ENCODE measurements at regions not wholly inside any gene's neighbourhood (a gene's known extent, or its start where the extent isn't known, plus 50 kb on each side); places are given as distances from the start of the nearest gene placed in this dataset.

DNA sequence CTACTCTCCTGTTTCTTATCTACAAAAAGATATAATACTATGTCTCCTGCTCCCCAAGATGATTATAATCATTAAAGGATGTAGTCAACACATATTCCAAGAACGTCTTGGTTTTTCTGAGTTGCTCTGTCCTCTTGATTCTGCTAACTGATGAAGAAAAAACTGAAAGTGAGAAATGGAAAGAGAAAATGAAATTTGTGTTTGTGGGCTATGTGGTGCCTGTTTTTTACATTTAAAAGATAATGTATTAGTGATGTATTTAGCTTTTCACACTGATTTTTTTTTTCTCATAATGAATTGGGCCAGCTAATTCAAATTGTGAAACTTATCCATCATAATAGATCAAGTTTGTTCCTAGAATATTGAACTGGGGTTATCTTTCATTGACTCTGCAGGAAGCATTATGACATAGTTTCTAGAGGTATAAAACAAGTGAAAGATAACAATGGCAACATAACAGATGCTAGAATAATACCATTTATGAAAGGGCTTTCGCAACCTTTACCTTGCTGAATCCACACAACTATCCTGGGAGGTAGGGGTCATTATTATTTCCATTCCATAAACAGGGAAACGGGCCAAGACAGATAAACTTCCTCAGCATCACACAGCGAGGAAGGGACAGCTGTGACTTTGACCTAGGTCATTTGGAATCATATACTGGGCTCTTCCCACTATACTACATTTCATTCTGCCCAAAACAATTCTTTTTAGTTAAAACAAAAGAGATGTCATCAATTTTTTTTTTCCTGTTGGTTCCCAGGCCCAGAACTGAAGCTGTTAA, 336.7 kb downstream of the GJA1 start (continued):
- TF ChIP-seq, protein P1, sequence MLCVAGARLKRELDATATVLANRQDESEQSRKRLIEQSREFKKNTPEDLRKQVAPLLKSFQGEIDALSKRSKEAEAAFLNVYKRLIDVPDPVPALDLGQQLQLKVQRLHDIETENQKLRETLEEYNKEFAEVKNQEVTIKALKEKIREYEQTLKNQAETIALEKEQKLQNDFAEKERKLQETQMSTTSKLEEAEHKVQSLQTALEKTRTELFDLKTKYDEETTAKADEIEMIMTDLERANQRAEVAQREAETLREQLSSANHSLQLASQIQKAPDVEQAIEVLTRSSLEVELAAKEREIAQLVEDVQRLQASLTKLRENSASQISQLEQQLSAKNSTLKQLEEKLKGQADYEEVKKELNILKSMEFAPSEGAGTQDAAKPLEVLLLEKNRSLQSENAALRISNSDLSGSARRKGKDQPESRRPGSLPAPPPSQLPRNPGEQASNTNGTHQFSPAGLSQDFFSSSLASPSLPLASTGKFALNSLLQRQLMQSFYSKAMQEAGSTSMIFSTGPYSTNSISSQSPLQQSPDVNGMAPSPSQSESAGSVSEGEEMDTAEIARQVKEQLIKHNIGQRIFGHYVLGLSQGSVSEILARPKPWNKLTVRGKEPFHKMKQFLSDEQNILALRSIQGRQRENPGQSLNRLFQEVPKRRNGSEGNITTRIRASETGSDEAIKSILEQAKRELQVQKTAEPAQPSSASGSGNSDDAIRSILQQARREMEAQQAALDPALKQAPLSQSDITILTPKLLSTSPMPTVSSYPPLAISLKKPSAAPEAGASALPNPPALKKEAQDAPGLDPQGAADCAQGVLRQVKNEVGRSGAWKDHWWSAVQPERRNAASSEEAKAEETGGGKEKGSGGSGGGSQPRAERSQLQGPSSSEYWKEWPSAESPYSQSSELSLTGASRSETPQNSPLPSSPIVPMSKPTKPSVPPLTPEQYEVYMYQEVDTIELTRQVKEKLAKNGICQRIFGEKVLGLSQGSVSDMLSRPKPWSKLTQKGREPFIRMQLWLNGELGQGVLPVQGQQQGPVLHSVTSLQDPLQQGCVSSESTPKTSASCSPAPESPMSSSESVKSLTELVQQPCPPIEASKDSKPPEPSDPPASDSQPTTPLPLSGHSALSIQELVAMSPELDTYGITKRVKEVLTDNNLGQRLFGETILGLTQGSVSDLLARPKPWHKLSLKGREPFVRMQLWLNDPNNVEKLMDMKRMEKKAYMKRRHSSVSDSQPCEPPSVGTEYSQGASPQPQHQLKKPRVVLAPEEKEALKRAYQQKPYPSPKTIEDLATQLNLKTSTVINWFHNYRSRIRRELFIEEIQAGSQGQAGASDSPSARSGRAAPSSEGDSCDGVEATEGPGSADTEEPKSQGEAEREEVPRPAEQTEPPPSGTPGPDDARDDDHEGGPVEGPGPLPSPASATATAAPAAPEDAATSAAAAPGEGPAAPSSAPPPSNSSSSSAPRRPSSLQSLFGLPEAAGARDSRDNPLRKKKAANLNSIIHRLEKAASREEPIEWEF (IDR thresholded peaks at IDR 0.05; ENCODE audit: insufficient replicate concordance, low read depth, low read length), result peak; percentile 20
- TF ChIP-seq ZNF384 (IDR thresholded peaks at IDR 0.05; ENCODE audit: borderline replicate concordance, low read depth, low read length), result peak; percentile 69
- TF ChIP-seq IKZF2 (IDR thresholded peaks at IDR 0.05), result peak in 1 of 2 experiments; percentile 33; a peak in 1 of 4 replicates
- TF ChIP-seq BHLHE40 (IDR thresholded peaks at IDR 0.05; ENCODE audit: borderline replicate concordance in 1 of 2, low read depth in 2 of 2, low read length in 1 of 2), result no peak
- no peak for TF ChIP-seq CBX3 (IDR thresholded peaks at IDR 0.05; ENCODE audit: borderline replicate concordance, low read depth)
- peak; percentile 83 for TF ChIP-seq ATF7 (IDR thresholded peaks at IDR 0.05; ENCODE audit: low read depth)

- no TSS peak for BruUV-seq (replicated peaks)
- Histone ChIP-seq H3K4me1 (ENCODE audit: control insufficient read depth, insufficient read depth, low read length) (no peaks in the 10 kb centered on the region), H3K4me3 (no peak overlapping the region), H3K9me3 (replicated peaks; ENCODE audit: control insufficient read depth, insufficient read depth, low read length) (no peaks in the 10 kb centered on the region; the same call in 2 of the 3 replicates), H2AFZ (ENCODE audit: control insufficient read depth, low read depth, low read length) (no peak overlapping the region), H3K36me3 (ENCODE audit: control insufficient read depth in 2 of 2, insufficient read depth in 2 of 2, low read length in 1 of 2) (no peaks in the 10 kb centered on the region), H3K79me2 (ENCODE audit: control insufficient read depth, insufficient read depth, low read length) (no peaks in the 10 kb centered on the region), H3K4me2 (ENCODE audit: control insufficient read depth, insufficient read depth) (no peak overlapping the region), H3K9ac (ENCODE audit: control insufficient read depth, insufficient read depth, low read length) (no peak overlapping the region), H3K27me3 (replicated peaks in 1 of 2; ENCODE audit: control insufficient read depth in 2 of 2, insufficient read depth in 2 of 2, low read length in 1 of 2) (no peaks in the 10 kb centered on the region), H4K20me1 (ENCODE audit: control insufficient read depth, insufficient read depth) (no peaks in the 10 kb centered on the region), H3K27ac (ENCODE audit: control insufficient read depth, insufficient read depth) (no peak overlapping the region)
- no peak for DNase-seq (ENCODE audit: low read depth, low spot score)
- intact Hi-C loops (cut with micrococcal nuclease; ENCODE audit: unreplicated experiment) (no loop called here), in situ Hi-C loops (cut with MboI) (no loop called here)
- peak; percentile 31 for FAIRE-seq
- 95% methylated on average over 2 of the region's 2 CpGs for WGBS (ENCODE audit: insufficient coverage, insufficient replicate concordance, low lambda C conversion rate, missing lambda C conversion rate)
- SMC1A ChIA-PET (ENCODE audit: uncharacterized antibody, unreplicated experiment), result no interaction called here
- POLR2A ChIA-PET, result no interaction called here
- CTCF ChIA-PET, result no interaction called here
- RAD21 ChIA-PET (ENCODE audit: unreplicated experiment), result no interaction called here
- no peak for ATAC-seq
- TF ChIP-seq BHLHE40 (IDR thresholded peaks at IDR 0.05; ENCODE audit: borderline replicate concordance in 1 of 2, low read depth in 2 of 2, low read length in 1 of 2), result no peak
- TF ChIP-seq NFYB (IDR thresholded peaks at IDR 0.05; ENCODE audit: insufficient read depth, low read depth, low read length), result no peak
- no peak for TF ChIP-seq TARDBP (IDR thresholded peaks at IDR 0.05; ENCODE audit: borderline replicate concordance)
- no peak for TF ChIP-seq ZBTB33 (IDR thresholded peaks at IDR 0.05)
These were observed 340.6 kb downstream of the GJA1 start for GRCh38 chr6:121776054-121776453.

Measured in GM12878 (cell line).